Kidney (tissue), 13 donors: ENCODE measurements at regions not wholly inside any gene's neighbourhood (a gene's known extent, or its start where the extent isn't known, plus 50 kb on each side); places are given as distances from the start of the nearest gene placed in this dataset.

ENCODE experiments used
- DNase-seq, 5 donors: peaks; one replicate each; pipeline ENCODE4 v3.0.0-alpha.2; 2013 to 2020
- FAIRE-seq: peaks from 2 replicates; lab custom pipeline; 2012; peaks lifted over from hg19 to GRCh38; lab: Jason Lieb, UNC
- H3K27ac ChIP-seq, 2 donors: one replicate each; pipeline ENCODE4 v1.7.0; 2013; ENCODE audit warnings: low read depth in 2 of 2, low read length in 2 of 2, inconsistent platforms in 1 of 2
- H3K27me3 ChIP-seq: one replicate; pipeline ENCODE4 v1.7.1; 2013; ENCODE audit warnings: low read length, inconsistent platforms; ENCODE audit not compliant: control insufficient read depth, insufficient read depth
- H3K36me3 ChIP-seq, 3 donors: one replicate each; pipeline versions ENCODE4 v1.7.0 to v1.7.1; 2013; ENCODE audit warnings: low read length in 3 of 3, control low read depth in 1 of 3, inconsistent platforms in 1 of 3; ENCODE audit not compliant: insufficient read depth in 3 of 3, control insufficient read depth in 2 of 3
- H3K4me1 ChIP-seq, 3 donors: one replicate each; pipeline versions ENCODE4 v1.7.0 to v1.7.1; 2013; ENCODE audit warnings: low read length in 3 of 3, inconsistent platforms in 1 of 3, low read depth in 1 of 3; ENCODE audit not compliant: control insufficient read depth in 2 of 3, insufficient read depth in 2 of 3
- H3K4me3 ChIP-seq, 3 donors: one replicate each; pipeline versions ENCODE4 v1.7.0 to v1.8.1; 2013; ENCODE audit warnings: low read length in 3 of 3, control low read depth in 1 of 3, inconsistent platforms in 1 of 3
- H3K9ac ChIP-seq, 3 donors: one replicate each; pipeline versions ENCODE4 v1.7.0 to v1.7.1; 2013; ENCODE audit warnings: low read length in 3 of 3, control low read depth in 1 of 3, inconsistent platforms in 1 of 3
- H3K9me3 ChIP-seq, 3 donors: one replicate each; pipeline versions ENCODE4 v1.7.0 to v1.7.1; 2013; ENCODE audit warnings: low read length in 3 of 3, control low read depth in 1 of 3, inconsistent platforms in 1 of 3; ENCODE audit not compliant: control insufficient read depth in 2 of 3, insufficient read depth in 1 of 3
- intact Hi-C: fragments of 100-400 bp; cut with DNase I; formaldehyde crosslinking; loops from one replicate; pipeline ENCODE4 v1.11.1; 2022
- TF ChIP-seq, protein P1 (sequence below): IDR thresholded peaks from 3 replicates; pipeline ENCODE4 v1.5.1; 2012; ENCODE audit warnings: mild to moderate bottlenecking, moderate library complexity, borderline replicate concordance; ENCODE audit not compliant: insufficient read depth; ENCODE audit errors: extremely low read depth
- donor health status: control.
- donor health status: control.
- donor health status: control.
- donor health status: control.
- donor health status: control.
- donor health status: DM: yes; HTN: yes; CAD: no.
- donor health status: Normal renal cell carcinoma (clear cell type).

GRCh38 chr1:226495716-226496115 lies 52.8 kb upstream of the STUM start:
- no peaks in the 10 kb centered on the region for H3K9me3 ChIP-seq
- no peaks in the 10 kb centered on the region for H3K27me3 ChIP-seq
- no peak overlapping the region for H3K9ac ChIP-seq
- FAIRE-seq (no peak), DNase-seq (no peak)
- H3K36me3 ChIP-seq: no peaks in the 10 kb centered on the region
- TF ChIP-seq, protein P1, sequence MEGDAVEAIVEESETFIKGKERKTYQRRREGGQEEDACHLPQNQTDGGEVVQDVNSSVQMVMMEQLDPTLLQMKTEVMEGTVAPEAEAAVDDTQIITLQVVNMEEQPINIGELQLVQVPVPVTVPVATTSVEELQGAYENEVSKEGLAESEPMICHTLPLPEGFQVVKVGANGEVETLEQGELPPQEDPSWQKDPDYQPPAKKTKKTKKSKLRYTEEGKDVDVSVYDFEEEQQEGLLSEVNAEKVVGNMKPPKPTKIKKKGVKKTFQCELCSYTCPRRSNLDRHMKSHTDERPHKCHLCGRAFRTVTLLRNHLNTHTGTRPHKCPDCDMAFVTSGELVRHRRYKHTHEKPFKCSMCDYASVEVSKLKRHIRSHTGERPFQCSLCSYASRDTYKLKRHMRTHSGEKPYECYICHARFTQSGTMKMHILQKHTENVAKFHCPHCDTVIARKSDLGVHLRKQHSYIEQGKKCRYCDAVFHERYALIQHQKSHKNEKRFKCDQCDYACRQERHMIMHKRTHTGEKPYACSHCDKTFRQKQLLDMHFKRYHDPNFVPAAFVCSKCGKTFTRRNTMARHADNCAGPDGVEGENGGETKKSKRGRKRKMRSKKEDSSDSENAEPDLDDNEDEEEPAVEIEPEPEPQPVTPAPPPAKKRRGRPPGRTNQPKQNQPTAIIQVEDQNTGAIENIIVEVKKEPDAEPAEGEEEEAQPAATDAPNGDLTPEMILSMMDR: no peak
- H3K4me3 ChIP-seq: no peak overlapping the region
- H3K4me1 ChIP-seq: no peaks in the 10 kb centered on the region
- intact Hi-C loops: no loop called here
- H3K27ac ChIP-seq: no peak overlapping the region

DNA sequence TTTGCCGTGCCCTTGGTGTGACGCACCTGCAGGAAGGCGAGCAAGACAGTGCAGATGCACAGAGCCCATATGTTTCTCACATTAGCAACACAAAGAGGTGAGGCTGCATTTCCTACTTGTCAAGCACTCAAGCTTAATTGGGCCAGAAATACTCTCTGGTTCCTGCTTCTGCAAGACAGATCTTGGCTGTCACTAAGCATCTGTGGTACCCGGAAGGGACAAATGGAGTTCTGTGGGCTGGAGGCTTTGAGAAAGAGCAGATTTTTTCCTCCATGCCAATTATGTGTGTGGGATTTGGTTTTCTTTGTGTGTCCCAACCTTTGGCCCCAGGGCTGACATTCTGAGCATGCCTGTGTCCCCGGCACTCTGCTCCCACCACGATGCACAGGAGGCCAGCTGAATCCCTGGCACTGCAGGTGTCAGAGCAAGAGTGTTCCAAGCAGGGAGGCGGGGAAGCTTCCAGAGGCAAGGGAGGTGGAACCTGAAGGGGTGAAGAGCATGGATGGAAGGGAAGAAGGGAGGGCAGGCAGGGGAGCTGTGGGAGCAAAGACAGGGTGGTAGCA lies 52.0 kb upstream of the STUM start:
- DNase-seq (no peak), FAIRE-seq (no peak)
- intact Hi-C loops: no loop called here
- Histone ChIP-seq H3K9me3 (no peaks in the 10 kb centered on the region), H3K27me3 (no peaks in the 10 kb centered on the region), H3K27ac (no peak overlapping the region), H3K36me3 (no peaks in the 10 kb centered on the region), H3K9ac (no peak overlapping the region), H3K4me3 (no peak overlapping the region), H3K4me1 (no peaks in the 10 kb centered on the region)
- TF ChIP-seq, protein P1: no peak

GRCh38 chr1:226497276-226497833 lies 51.2 kb upstream of the STUM start:
- Histone ChIP-seq H3K9ac (no peak overlapping the region), H3K4me1 (no peaks in the 10 kb centered on the region), H3K4me3 (no peak overlapping the region), H3K9me3 (no peaks in the 10 kb centered on the region), H3K36me3 (no peaks in the 10 kb centered on the region), H3K27ac (no peak overlapping the region), H3K27me3 (no peaks in the 10 kb centered on the region)
- intact Hi-C loops: no loop called here
- no peak for DNase-seq
- no peak for FAIRE-seq
- TF ChIP-seq, protein P1: no peak
